NCI-H1694 treated with DMSO at 0.1 percent for 48 hours (cell line): ENCODE measurements at regions not wholly inside any gene's neighbourhood (a gene's known extent, or its start where the extent isn't known, plus 50 kb on each side); places are given as distances from the start of the nearest gene placed in this dataset.
"Not testable (repeated sequence)": the region's sequence is repeated elsewhere in the genome, so short reads cannot be mapped to it uniquely, and the experiment has no call there.

ENCODE experiments used
- DNase-seq: peaks from one replicate; lab custom pipeline; 2025; lab: John Stamatoyannopoulos, UW

- DNase-seq: no peak
These were observed 123.1 kb upstream of the MON1B start for GRCh38 chr16:77067900-77068299.

DNA sequence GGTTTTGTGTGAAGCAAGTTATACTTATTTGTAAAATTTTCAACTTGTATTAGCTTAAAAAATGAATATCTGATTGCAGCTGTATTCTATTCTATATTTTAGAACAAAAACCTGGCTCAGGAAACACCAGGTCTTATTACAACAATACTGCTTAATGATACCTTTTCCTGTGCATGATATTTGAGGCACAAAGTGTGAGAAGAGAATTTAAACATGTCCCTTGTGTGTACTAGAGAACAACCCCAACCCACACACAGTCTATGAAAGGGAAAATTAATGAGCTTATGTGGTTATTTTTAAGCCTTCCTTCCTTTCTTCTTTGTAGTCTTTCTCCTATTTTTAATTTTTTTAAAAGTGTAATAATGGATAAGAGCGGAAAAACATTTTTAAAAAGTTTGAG, 122.6 kb upstream of the MON1B start:
- no peak for DNase-seq

DNA sequence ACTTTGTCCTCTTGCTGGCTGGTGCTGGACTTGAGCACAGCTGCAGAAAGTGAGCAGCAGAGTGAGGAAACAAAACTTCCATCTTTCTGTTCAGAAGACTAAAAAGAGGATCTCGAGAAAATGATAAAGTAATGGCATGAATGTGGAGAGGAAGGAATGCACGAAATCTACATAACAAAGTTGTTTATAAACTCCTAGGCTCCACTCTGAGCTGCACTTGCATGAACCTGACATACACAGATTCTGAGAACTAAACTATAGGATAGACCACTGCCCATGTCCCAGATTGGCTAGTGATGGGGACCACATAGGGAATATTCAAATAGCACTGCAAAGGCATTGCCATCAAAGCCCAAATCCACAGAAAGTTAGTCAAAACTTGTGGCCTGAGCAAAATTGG, 121.1 kb upstream of the MON1B start:
- no peak for DNase-seq

DNA sequence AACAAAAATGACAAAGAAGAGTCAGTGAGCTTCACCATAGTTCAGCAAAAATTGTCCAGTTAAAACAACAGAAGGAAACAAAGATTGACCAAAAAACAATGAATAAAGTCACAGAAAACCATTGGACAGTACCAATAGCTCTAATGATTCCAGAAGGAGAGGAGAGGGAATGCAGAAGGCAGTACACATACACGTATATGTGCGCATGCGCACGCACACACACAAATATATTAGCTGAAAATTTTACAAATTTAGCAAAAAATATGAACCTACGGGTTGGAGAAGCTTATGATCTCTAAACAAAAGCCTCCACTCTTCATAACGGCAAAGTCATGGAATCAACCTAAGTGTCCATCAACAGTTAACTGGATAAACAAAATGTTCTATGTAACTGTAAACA, 120.3 kb upstream of the MON1B start:
- no peak for DNase-seq

DNA sequence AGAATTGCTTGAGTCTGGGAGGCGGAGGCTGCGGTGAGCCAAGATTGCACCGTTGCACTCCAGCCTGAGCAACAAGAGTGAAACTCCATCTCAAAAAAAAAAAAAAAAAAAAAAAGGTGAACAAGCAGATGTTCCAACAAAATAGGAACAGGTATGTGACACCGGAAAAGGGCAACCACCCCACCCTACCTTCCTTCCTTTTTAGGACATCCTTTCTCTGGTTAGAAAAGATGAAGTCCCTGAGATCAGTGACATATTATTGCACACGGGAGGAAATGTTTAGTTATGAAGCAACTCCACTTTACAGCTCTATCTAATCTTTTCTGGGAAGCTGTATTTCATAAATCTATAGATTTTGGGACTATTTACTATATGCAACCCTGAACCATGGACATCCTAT, 114.2 kb upstream of the MON1B start:
- DNase-seq: no peak

- no peak for DNase-seq
These were observed 113.6 kb upstream of the MON1B start for GRCh38 chr16:77077256-77077922.

- DNase-seq: no peak
These were observed 105.0 kb upstream of the MON1B start for GRCh38 chr16:77085981-77086380.

DNA sequence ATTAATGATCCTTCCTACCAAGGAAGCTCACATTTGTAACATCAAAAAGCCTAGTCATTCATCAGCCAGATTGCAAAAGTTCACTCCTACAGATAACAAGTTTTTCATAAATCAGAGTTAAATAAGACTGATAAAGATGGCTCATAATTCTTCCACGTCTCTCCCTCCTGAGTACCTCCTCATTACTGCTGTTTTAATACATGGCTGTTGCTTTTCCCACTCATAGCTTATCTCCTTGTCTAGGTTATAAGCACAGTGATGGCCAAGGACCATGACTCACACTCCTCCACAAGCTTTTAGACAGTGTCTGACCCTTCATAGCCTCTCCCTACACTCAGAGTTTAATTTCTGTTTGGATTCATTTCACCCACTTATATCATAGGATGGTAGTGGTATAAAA, 100.9 kb upstream of the MON1B start:
- no peak for DNase-seq

DNA sequence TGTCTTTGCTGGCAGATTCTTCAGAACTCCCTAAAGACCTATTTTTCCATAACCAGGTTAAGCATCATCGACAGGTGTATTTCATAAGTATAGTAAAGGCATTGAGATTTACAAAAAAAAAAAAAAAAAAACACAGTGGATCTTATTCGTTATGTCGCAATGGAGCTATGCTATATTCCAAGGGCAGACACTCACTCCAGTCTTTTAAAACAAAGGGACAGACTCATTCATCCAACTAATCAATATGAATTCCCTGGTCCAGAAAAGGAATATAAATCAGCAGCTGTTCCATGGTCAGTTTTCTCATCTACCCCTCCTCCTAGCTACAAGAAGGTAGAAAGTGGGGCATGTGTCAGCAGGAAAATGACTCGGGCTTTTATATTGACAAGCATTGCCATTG, 97.7 kb upstream of the MON1B start:
- no peak for DNase-seq

- DNase-seq: no peak
These were observed 97.0 kb upstream of the MON1B start for GRCh38 chr16:77093999-77094398.

DNA sequence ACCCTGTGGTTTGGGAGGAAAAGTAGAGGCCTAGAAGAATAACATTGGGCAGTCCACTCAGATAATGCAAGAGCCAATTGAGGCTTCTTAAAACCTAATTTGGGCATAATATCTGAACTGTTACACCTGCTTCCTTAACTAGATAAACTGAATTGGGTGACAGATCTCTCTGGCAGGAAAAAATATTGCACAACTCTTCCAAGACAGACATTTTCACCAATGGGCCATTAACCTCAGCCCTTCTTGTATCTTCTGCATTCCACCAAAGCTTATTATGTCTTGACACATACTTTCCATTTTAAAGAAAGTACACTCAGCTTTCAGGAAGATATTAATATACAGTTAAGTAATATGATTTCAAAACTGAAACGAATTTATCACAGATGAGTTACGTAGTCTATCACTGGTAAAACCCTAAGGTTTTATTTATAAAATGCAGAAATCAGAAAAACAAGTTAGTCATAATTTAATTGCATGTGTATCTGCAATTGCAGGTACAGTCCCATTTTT, 79.9 kb upstream of the MON1B start:
- no peak for DNase-seq

GRCh38 chr16:77112746-77113145, 78.2 kb upstream of the MON1B start:
- DNase-seq: no peak

DNA sequence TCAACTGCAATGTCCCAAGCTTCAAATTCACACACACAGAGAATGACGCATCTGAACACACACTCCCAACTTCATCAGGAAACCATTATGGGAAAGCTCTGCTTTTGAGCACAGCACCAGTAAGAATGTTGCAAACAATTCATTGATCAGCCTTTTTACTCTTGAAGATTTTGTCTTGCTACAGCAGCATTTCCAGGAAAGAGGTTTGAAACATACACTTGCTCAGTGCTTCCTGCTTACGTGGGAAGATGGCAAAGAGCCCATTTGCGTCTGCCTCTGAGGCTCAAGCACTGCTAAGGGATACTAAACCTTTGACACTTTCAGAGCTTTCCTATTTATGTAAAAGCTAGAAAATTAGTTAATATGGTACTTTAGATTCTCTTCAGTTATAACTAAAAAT, 77.2 kb upstream of the MON1B start:
- no peak for DNase-seq

DNA sequence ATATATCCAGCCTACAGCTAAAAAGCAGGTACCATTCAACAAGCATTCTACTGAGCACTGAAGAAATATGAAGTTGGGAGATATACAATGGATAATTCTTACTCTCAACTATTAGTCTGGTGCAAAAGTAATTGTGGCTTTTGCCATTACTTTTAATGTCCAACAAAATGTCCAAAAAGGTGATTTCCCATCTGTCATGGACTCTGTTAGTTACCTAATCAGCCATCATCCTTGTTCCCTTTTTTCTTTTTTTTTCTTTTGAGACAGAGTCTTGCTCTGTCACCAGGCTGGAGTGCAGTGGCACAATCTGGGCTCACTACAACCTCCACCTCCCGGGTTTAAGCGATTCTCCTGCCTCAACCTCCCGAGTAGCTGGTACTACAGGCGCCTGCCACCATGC, 76.6 kb upstream of the MON1B start:
- DNase-seq: not testable (repeated sequence)

DNA sequence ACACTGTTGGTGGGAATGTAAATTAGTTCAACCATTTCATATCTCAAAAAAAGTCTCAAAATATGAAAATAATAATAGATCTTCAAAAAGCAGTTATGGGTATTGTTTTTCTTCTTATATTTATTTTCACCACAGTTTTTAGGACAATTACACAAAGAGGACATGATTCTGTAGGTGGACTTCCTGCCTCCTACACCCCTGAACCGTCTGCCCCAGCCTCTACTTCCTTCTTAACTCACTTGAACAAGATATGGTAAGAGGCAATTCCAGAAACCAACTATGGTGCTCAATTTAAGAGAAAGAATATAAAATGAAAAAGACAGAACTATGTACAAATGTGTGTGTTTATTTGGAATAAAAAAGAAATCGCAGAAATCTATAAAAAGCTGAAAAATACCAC, 74.1 kb upstream of the MON1B start:
- no peak for DNase-seq

DNA sequence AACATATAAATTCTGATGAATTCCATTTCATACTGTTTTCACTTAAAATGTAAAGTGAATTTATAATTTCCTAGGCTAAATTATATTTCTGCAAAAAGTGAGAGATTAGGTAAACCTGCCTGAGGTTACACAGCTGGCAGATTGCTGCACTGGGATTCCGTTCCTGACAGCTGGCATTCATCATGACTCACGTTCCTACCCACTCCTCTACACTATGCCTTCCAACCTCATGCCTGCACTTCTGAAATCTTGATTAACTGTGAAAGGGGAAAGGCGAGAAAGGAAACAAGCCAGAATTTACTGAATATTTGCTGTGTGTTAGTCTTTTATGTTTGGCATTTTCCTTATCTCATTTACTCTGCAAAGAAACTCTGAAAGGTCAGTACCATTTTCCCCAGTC, 73.3 kb upstream of the MON1B start:
- DNase-seq: no peak

DNA sequence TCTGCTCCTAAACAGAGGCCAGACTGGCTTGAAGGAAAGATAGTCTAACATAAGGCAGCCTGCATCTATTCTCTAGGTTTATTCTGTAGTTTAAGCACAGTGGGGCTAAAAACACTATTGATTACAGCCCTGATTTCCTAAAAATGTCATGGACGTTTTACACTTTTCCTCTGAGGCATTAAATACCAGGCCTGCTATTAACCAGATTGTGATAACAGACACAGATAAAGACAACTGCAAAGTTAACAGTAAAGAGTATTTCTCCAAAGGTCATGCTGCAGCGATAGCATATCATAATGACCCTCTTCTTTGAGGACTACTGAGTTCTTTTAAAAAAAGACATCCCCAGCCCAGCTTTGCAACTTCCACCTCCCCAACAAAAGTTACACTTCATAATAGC, 59.6 kb upstream of the MON1B start:
- no peak for DNase-seq

DNA sequence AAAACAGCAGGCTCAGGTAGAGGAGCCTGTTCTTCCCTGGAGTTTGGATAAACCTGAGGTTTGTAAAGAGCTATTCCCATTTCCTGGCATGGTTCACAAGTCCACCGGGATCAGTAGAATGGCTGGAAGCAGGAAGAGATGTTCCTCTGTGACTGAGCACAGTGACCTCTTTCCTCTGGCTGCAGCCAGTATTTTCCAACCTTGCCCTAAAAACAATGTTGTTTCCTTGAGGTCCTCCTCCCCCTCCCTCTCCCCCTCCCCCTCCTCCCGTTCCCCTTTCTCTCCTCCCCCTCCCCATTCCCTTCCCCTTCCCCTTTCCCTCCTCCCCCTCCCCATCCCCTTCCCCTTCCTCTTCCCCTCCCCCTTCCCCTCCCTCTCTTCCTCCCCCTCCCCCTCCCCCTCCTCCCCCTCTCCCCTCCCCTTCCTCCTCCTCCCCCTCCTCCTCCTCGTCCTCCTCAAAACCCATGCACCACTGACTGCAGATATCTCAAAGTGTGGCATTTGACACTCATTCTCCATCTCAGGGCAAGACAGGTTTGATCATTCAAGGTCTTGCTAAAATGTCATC, 58.9 kb upstream of the MON1B start:
- DNase-seq: no peak

- DNase-seq: no peak
These were observed 57.3 kb upstream of the MON1B start for GRCh38 chr16:77133706-77134105.

DNA sequence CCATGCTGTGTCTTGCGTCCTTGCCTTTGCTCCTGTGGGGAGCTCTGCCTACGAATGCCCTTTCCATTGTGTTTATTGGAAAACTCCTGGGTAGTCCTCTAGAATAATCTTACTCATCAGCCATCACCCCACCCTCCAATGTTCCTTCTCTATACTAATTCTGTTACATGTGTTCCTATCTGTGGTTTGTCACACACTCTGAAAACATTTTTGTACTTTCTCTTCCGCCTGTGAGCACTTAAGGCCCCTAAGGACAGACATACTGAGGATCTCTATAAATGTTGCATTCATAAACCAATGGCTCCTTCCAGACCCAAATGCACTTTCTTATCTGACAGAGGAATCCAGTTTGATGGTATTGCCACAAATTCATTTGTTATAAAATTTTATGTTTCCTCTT, 53.9 kb upstream of the MON1B start:
- no peak for DNase-seq
